Thoracic aorta (tissue), 2 donors: ENCODE measurements at regions not wholly inside any gene's neighbourhood (a gene's known extent, or its start where the extent isn't known, plus 50 kb on each side); places are given as distances from the start of the nearest gene placed in this dataset.
"Not testable (repeated sequence)": the region's sequence is repeated elsewhere in the genome, so short reads cannot be mapped to it uniquely, and the experiment has no call there.

Experiments used
- ATAC-seq: fragments of 150-250 bp; one replicate; pipeline ENCODE4 v1.8.0; 2017; ENCODE audit warnings: low read depth; ENCODE audit not compliant: insufficient number of reproducible peaks, low FRiP score
- DNase-seq: peaks from one replicate; pipeline ENCODE4 v3.0.0-alpha.2; 2020; ENCODE audit warnings: low spot score
- H3K27ac ChIP-seq, 2 donors: fragments of 200-600 bp; sonication (generic); 1 replicate in 1 of 2; 2 replicates in 1 of 2; pipeline ENCODE4 v1.5.1; 2016; ENCODE audit warnings: mild to moderate bottlenecking in 2 of 2, moderate library complexity in 2 of 2
- H3K27me3 ChIP-seq: fragments of 200-600 bp; sonication (generic); replicated peaks from 2 replicates; pipeline ENCODE4 v1.6.0; 2016; ENCODE audit warnings: mild to moderate bottlenecking; ENCODE audit not compliant: insufficient read depth
- H3K36me3 ChIP-seq: fragments of 200-600 bp; sonication (generic); one replicate; pipeline ENCODE4 v1.5.1; 2016
- H3K4me1 ChIP-seq, 2 donors: fragments of 200-600 bp; sonication (generic); 1 replicate in 1 of 2; 2 replicates in 1 of 2; pipeline versions ENCODE4 v1.5.1 to v1.6.0; 2016; ENCODE audit warnings: low read depth in 2 of 2, mild to moderate bottlenecking in 1 of 2; ENCODE audit not compliant: control insufficient read depth in 1 of 2
- H3K4me3 ChIP-seq: fragments of 200-600 bp; sonication (generic); 2 replicates; pipeline ENCODE4 v1.5.1; 2016; ENCODE audit warnings: mild to moderate bottlenecking
- H3K9me3 ChIP-seq: fragments of 200-600 bp; sonication (generic); 2 replicates; pipeline ENCODE4 v1.5.1; 2016
- TF ChIP-seq, protein P1 (sequence below): fragments of 200-600 bp; sonication (generic); IDR thresholded peaks from one replicate; pipeline ENCODE4 v1.5.1; 2019; ENCODE audit warnings: antibody characterized with exemption

DNA sequence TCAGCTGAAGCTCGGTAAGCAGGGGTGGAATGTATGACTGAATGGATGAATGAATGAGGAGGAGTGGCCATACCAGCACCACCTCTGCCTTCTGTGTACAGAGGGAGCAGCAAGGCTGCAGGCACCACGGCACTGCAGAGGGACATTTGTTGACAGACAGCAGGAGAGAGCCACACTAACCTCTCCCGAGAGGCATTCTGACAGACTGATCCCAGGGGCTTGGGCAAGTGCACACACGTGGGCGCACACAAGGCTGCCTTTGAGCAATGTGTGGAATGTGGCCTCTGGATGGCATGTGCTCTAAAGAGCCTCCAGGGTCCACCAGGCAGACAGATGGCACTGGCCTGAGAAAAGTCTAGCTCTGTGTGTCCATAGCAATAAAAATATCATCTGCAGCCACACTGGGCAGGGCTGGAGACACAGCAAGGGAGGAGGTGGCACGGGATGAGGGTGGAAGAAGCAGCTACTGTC lies 111.8 kb downstream of the ACTL7B start:
- Histone ChIP-seq H3K27me3 (no peaks in the 10 kb centered on the region), H3K36me3 (no peaks in the 10 kb centered on the region), H3K9me3 (no peaks in the 10 kb centered on the region), H3K27ac (no peak overlapping the region), H3K4me3 (no peak overlapping the region), H3K4me1 (peaks cover 0 to 3% of the 10 kb centered on the region in 2 donors)
- TF ChIP-seq, protein P1, sequence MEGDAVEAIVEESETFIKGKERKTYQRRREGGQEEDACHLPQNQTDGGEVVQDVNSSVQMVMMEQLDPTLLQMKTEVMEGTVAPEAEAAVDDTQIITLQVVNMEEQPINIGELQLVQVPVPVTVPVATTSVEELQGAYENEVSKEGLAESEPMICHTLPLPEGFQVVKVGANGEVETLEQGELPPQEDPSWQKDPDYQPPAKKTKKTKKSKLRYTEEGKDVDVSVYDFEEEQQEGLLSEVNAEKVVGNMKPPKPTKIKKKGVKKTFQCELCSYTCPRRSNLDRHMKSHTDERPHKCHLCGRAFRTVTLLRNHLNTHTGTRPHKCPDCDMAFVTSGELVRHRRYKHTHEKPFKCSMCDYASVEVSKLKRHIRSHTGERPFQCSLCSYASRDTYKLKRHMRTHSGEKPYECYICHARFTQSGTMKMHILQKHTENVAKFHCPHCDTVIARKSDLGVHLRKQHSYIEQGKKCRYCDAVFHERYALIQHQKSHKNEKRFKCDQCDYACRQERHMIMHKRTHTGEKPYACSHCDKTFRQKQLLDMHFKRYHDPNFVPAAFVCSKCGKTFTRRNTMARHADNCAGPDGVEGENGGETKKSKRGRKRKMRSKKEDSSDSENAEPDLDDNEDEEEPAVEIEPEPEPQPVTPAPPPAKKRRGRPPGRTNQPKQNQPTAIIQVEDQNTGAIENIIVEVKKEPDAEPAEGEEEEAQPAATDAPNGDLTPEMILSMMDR = no peak
- DNase-seq = no peak
- ATAC-seq = no peak

DNA sequence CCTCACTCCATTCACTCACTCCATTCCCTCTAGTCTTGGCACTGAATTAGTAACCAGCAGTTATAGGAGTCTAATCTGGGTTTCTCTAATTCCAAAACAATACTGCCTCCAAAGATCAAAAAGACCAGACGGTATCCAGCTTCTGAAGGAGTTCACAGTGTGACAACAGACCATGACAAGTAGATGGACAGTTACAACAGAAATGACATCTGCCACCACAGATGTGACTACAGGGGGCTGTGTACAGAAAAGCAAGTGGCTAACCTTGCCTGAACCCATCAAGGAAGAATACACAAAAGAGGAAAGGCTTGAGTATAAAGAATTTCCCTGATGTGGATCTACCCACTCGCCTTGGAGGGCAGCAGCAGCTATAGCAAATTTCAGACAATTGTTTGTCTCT lies 112.4 kb downstream of the ACTL7B start:
- H3K27me3 ChIP-seq = no peaks in the 10 kb centered on the region
- no peak overlapping the region for H3K4me3 ChIP-seq
- TF ChIP-seq, protein P1 = no peak
- no peak for ATAC-seq
- no peaks in the 10 kb centered on the region for H3K36me3 ChIP-seq
- H3K4me1 ChIP-seq = peaks cover 0 to 3% of the 10 kb centered on the region in 2 donors
- H3K27ac ChIP-seq = no peak overlapping the region
- H3K9me3 ChIP-seq = no peaks in the 10 kb centered on the region
- DNase-seq = no peak

DNA sequence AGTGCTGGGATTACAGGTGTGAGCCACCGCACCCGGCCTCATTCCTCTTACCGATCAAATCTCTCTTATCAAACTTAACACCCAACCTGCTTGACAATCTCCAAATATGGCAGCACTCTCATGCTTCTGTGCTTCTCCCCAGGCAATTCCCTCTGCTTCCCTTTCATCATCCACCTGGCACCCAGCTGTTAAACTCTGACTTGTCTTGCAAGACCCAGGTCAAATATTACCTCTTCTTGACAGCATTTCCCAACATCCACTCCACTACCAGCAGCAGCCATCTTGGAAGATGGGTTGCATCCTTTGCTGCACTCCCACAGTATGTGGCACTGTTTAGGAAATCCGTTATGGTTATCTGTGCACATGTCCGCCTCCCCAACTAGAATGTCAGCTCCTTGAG lies 113.6 kb downstream of the ACTL7B start:
- H3K9me3 ChIP-seq = no peaks in the 10 kb centered on the region
- no peaks in the 10 kb centered on the region for H3K27me3 ChIP-seq
- H3K4me3 ChIP-seq = no peak overlapping the region
- no peak for ATAC-seq
- H3K36me3 ChIP-seq = no peaks in the 10 kb centered on the region
- peaks cover 0 to 3% of the 10 kb centered on the region in 2 donors for H3K4me1 ChIP-seq
- TF ChIP-seq, protein P1 = no peak
- DNase-seq = no peak
- H3K27ac ChIP-seq = no peak overlapping the region

DNA sequence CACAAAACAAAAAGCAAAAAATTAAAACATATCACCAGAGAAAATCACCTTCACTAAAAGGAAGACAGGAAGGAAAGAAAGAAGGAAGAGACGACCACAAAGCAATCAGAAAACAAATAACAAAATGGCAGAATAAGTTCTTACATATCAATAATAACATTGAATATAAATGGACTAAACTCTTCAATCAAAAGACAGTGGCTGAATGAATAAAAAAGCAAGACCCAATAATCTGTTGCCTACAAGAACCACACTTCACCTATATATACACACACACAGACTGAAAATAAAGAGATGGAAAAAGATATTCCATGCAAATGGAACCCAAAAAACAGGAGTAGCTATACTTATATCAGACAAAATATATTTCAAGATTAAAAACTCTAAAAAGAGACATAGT lies 124.5 kb downstream of the ACTL7B start:
- not testable (repeated sequence) for H3K4me3 ChIP-seq

DNA sequence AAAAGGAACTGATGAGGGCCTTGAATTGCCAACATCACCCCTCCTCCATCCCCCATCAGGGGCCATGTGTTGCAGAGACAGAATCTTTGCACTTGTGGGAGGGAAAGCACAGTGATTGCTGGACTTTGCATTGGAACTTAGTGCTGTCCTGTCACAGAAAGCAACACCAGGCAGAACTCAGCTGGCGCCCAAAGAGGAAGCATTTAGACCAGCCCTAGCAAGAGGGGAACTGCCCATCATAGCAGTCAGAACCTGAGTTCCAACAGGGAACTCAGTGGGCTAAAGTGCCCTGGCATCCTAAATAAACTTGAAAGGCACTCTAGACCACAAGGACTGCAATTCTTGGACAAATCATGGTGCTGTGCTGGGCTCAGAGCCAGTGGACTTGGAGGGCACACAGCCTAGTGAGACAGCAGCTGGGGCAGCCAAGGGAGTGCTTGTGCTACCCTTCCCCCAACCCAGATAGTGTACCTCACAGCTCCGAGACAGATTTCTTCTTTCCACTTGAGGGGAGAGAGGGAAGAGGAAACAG lies 128.1 kb downstream of the ACTL7B start:
- Histone ChIP-seq H3K27me3 (no peaks in the 10 kb centered on the region), H3K4me1 (peaks cover 11 to 44% of the 10 kb centered on the region in 2 donors), H3K4me3 (no peak overlapping the region), H3K27ac (peak overlapping the region in 1 of 2 donors; percentile 48), H3K36me3 (no peaks in the 10 kb centered on the region), H3K9me3 (no peaks in the 10 kb centered on the region)
- TF ChIP-seq, protein P1 = no peak
- ATAC-seq (no peak), DNase-seq (peak; percentile 46)

More for the DNA sequence above, 124.5 kb downstream of the ACTL7B start:
- not testable (repeated sequence) for H3K27ac ChIP-seq, H3K36me3 ChIP-seq, H3K27me3 ChIP-seq, DNase-seq, ATAC-seq, H3K9me3 ChIP-seq
- H3K4me1 ChIP-seq = peaks cover 11 to 20% of the 10 kb centered on the region in 2 donors

DNA sequence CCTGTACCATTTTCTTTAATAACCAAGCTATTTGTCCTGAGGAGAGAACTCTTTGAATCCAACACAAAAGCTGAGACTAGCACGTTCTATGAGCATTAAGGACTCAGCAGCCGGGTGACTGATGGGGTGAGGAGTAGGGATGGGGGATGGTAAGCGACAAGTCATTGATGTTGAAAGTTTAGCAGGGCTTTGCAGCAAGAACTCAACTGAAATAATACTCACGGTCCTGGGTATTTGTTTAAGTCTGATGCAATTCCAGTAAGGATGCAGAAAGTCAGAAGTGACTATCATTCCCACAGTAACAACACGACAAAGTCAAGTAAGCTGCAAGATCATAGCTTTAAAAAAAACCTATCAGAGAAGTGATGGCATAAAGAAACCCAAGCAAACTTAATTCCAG lies 131.1 kb downstream of the ACTL7B start:
- no peak overlapping the region for H3K4me3 ChIP-seq
- DNase-seq (no peak), ATAC-seq (no peak)
- no peak overlapping the region for H3K27ac ChIP-seq
- H3K36me3 ChIP-seq = no peaks in the 10 kb centered on the region
- H3K4me1 ChIP-seq = peaks cover 11 to 74% of the 10 kb centered on the region in 2 donors
- no peaks in the 10 kb centered on the region for H3K9me3 ChIP-seq
- H3K27me3 ChIP-seq = no peaks in the 10 kb centered on the region
- TF ChIP-seq, protein P1 = no peak
